ENCODE measurements at regions not wholly inside any gene's neighbourhood (a gene's known extent, or its start where the extent isn't known, plus 50 kb on each side); places are given as distances from the start of the nearest gene placed in this dataset.

DNA sequence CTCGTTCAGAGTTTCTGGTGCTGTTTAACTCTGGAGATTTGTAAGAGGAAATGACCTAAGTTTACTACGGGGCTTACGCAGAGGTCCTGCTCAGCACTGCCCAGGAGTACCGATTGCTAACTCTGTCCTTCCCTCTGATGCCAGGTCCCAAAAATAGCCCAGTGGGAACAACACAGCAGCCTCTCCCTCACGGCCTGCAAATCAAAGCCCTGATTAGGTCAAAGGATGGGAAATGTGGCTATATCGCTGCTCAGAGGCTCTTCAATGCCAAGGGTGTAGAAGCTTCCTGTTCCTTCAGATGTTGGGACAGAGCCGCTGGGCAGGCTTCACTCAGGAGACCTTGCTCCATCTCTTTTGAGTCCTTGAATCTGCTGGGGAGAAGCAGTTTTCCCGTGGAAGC, 174.2 kb upstream of the KCNJ16 start:
- no peak for DNase-seq (ENCODE audit: extremely low read depth, low read depth)
- no peak overlapping the region for H3K4me3 ChIP-seq (replicated peaks; ENCODE audit: low read depth, low read length)
- TF ChIP-seq, protein P1, sequence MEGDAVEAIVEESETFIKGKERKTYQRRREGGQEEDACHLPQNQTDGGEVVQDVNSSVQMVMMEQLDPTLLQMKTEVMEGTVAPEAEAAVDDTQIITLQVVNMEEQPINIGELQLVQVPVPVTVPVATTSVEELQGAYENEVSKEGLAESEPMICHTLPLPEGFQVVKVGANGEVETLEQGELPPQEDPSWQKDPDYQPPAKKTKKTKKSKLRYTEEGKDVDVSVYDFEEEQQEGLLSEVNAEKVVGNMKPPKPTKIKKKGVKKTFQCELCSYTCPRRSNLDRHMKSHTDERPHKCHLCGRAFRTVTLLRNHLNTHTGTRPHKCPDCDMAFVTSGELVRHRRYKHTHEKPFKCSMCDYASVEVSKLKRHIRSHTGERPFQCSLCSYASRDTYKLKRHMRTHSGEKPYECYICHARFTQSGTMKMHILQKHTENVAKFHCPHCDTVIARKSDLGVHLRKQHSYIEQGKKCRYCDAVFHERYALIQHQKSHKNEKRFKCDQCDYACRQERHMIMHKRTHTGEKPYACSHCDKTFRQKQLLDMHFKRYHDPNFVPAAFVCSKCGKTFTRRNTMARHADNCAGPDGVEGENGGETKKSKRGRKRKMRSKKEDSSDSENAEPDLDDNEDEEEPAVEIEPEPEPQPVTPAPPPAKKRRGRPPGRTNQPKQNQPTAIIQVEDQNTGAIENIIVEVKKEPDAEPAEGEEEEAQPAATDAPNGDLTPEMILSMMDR (IDR thresholded peaks at IDR 0.05; ENCODE audit: low read depth, low read length, missing control alignments), result no peak

DNA sequence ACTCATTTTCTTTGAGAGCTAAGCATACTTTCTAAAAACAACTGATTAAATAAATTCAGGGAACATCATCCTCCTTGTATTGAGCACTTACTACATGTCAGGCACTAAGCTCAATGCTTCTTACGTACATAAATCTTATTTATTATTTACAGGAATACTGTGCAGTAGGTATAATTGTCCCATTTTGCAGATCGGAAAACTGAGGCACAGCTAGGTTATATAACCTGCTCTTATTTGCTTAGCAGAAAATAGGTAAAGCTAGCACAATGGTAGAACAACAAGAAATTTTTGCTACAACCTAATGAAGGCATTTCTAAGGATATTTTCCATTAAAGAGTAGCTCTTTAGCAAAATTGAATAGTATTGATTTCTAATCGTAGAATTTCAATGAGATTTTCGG, 168.7 kb upstream of the KCNJ16 start:
- DNase-seq (ENCODE audit: extremely low read depth, low read depth), result no peak
- no peak overlapping the region for H3K4me3 ChIP-seq (replicated peaks; ENCODE audit: low read depth, low read length)
- TF ChIP-seq, protein P1 (IDR thresholded peaks at IDR 0.05; ENCODE audit: low read depth, low read length, missing control alignments), result no peak

DNA sequence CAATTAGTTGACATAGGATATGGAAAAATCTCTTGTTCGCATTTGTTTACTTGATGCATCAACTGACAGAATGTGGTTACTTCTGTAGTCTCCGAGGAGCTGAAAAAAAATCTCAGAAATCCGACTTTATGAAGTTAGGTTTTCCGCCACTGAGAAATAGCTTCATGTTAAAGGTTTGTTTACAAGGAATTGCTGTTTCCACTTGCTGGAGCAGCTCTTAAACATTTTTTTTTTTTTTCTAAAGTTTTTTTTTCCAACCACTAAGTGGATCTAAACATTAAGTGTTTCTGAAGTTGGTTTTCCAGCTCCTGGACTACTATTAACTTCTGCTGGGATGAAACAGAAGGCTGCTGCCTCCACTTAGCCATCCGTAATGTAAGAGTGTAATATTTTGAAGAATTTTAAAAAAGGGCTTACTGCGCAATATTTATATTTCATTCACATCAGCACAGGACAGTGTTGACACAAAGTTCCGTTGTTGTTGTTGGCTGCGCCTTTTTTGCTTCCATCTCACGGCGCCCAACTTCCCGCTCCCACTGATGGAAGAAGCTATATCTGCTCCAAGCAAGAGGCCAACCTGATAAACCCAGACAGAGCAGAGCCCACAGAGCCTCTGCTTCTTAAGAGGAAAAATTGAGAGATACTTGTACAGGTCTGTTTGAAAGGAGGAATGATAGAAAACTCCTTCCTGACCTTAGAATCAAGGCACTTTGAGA, 167.7 kb upstream of the KCNJ16 start:
- no peak overlapping the region for H3K4me3 ChIP-seq (replicated peaks; ENCODE audit: low read depth, low read length)
- TF ChIP-seq, protein P1 (IDR thresholded peaks at IDR 0.05; ENCODE audit: low read depth, low read length, missing control alignments), result no peak
- no peak for DNase-seq (ENCODE audit: extremely low read depth, low read depth)

DNA sequence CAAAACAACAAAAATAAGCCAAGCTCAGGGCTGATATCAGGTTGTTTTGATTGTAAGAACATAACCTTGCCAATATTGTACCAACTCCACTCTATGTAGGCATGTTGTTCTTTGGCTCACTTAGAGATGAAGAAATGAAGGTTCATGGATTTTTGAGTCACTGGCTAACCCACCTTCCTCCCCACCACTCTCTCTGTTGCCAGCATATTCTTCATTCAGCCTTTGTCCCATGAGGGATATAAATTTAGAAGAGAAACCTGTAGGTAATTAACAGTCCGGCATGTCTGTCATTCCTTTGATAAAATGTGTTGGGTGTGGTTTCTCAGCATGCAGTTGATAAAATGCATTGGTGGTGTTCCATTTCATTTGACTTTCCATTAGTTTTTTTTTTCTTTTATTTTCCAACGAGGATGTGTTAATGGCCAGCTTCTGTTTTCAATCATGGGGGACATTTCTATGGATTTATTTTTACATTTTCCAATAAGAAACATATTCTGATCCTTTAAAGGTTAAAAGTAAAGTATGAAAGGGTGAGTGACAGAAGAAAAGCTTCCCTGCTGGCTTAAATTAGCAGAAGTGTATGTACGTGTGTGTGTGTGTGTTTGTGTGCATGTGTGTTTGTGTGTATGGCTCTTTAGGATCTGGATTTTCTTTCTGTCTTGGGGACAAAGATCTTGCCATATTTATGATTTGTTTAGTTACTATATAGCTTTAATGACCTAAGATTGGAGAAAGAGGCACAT, 166.2 kb upstream of the KCNJ16 start:
- no peak overlapping the region for H3K4me3 ChIP-seq (replicated peaks; ENCODE audit: low read depth, low read length)
- TF ChIP-seq, protein P1 (IDR thresholded peaks at IDR 0.05; ENCODE audit: low read depth, low read length, missing control alignments), result no peak
- DNase-seq (ENCODE audit: extremely low read depth, low read depth), result no peak

- DNase-seq (ENCODE audit: extremely low read depth, low read depth), result no peak
Measured at GRCh38 chr17:69909389-69909788, 165.6 kb upstream of the KCNJ16 start.

GRCh38 chr17:69912805-69913204, 162.2 kb upstream of the KCNJ16 start:
- no peak overlapping the region for H3K4me3 ChIP-seq (replicated peaks; ENCODE audit: low read depth, low read length)
- DNase-seq (ENCODE audit: extremely low read depth, low read depth), result no peak
- TF ChIP-seq, protein P1 (IDR thresholded peaks at IDR 0.05; ENCODE audit: low read depth, low read length, missing control alignments), result no peak

More at GRCh38 chr17:69909389-69909788, 165.6 kb upstream of the KCNJ16 start:
- TF ChIP-seq, protein P1 (IDR thresholded peaks at IDR 0.05; ENCODE audit: low read depth, low read length, missing control alignments), result no peak
- H3K4me3 ChIP-seq (replicated peaks; ENCODE audit: low read depth, low read length), result no peak overlapping the region

All from HFF-Myc (cell line).